ENCODE measurements at regions not wholly inside any gene's neighbourhood (a gene's known extent, or its start where the extent isn't known, plus 50 kb on each side); places are given as distances from the start of the nearest gene placed in this dataset.
A peak's percentile ranks its signal among the peaks of the same experiment; 100 is the strongest.

GRCh38 chr10:3484306-3485056 lies 300.5 kb downstream of the KLF6 start:
- Histone ChIP-seq H4K20me1 (ENCODE audit: insufficient read depth, low read length, poor library complexity, severe bottlenecking) (no peaks in the 10 kb centered on the region), H3K79me2 (ENCODE audit: insufficient read depth, low read length) (no peaks in the 10 kb centered on the region), H3K4me1 (ENCODE audit: insufficient read depth, low read length, poor library complexity, severe bottlenecking) (peaks cover 30% of the 10 kb centered on the region), H3K4me3 (ENCODE audit: low read length, poor library complexity, severe bottlenecking) (no peak overlapping the region), H2AFZ (ENCODE audit: low read length) (peak overlapping the region; percentile 70), H3K9ac (ENCODE audit: low read depth, low read length, poor library complexity, severe bottlenecking) (no peak overlapping the region), H3K36me3 (ENCODE audit: insufficient read depth, low read length) (no peaks in the 10 kb centered on the region), H3K9me3 (ENCODE audit: insufficient read depth, low read depth, low read length) (no peaks in the 10 kb centered on the region), H3K27me3 (ENCODE audit: insufficient read depth, low read length, poor library complexity, severe bottlenecking) (no peaks in the 10 kb centered on the region), H3F3A (ENCODE audit: low read depth) (no peaks in the 10 kb centered on the region), H3K4me2 (ENCODE audit: low read depth, low read length, poor library complexity, severe bottlenecking) (peak overlapping the region; percentile 37), H3K9me2 (replicated peaks; ENCODE audit: low read depth, low read length) (no peaks in the 10 kb centered on the region)
- TF ChIP-seq EZH2phosphoT487 (IDR thresholded peaks at IDR 0.05; ENCODE audit: borderline replicate concordance) (no peak), CTCF (conservative IDR thresholded peaks at IDR 0.05; ENCODE audit: low read length) (no peak)

GRCh38 chr10:3482200-3482993 lies 302.6 kb downstream of the KLF6 start:
- no peaks in the 10 kb centered on the region for H3K9me2 ChIP-seq (replicated peaks; ENCODE audit: low read depth, low read length)
- TF ChIP-seq EZH2phosphoT487 (IDR thresholded peaks at IDR 0.05; ENCODE audit: borderline replicate concordance) = no peak
- no peak for TF ChIP-seq CTCF (conservative IDR thresholded peaks at IDR 0.05; ENCODE audit: low read length)
- H4K20me1 ChIP-seq (ENCODE audit: insufficient read depth, low read length, poor library complexity, severe bottlenecking) = no peaks in the 10 kb centered on the region
- peak overlapping the region; percentile 61 for H3K4me3 ChIP-seq (ENCODE audit: low read length, poor library complexity, severe bottlenecking)
- no peaks in the 10 kb centered on the region for H3K79me2 ChIP-seq (ENCODE audit: insufficient read depth, low read length)
- no peaks in the 10 kb centered on the region for H3K27me3 ChIP-seq (ENCODE audit: insufficient read depth, low read length, poor library complexity, severe bottlenecking)
- H3F3A ChIP-seq (ENCODE audit: low read depth) = no peaks in the 10 kb centered on the region
- H2AFZ ChIP-seq (ENCODE audit: low read length) = 0 out of 2 replicates have a peak overlapping the region, but pooled peaks have one; percentile 43
- H3K36me3 ChIP-seq (ENCODE audit: insufficient read depth, low read length) = no peaks in the 10 kb centered on the region
- peak overlapping the region; percentile 4 for H3K9ac ChIP-seq (ENCODE audit: low read depth, low read length, poor library complexity, severe bottlenecking)
- H3K4me1 ChIP-seq (ENCODE audit: insufficient read depth, low read length, poor library complexity, severe bottlenecking) = peaks cover 30% of the 10 kb centered on the region
- peak overlapping the region; percentile 61 for H3K4me2 ChIP-seq (ENCODE audit: low read depth, low read length, poor library complexity, severe bottlenecking)
- H3K9me3 ChIP-seq (ENCODE audit: insufficient read depth, low read depth, low read length) = no peaks in the 10 kb centered on the region

- Histone ChIP-seq H3K4me3 (ENCODE audit: low read length, poor library complexity, severe bottlenecking) (no peak overlapping the region), H2AFZ (ENCODE audit: low read length) (no peak overlapping the region), H3K9me3 (ENCODE audit: insufficient read depth, low read depth, low read length) (no peaks in the 10 kb centered on the region), H3K27me3 (ENCODE audit: insufficient read depth, low read length, poor library complexity, severe bottlenecking) (no peaks in the 10 kb centered on the region), H3K79me2 (ENCODE audit: insufficient read depth, low read length) (no peaks in the 10 kb centered on the region), H3K9me2 (replicated peaks; ENCODE audit: low read depth, low read length) (no peaks in the 10 kb centered on the region), H4K20me1 (ENCODE audit: insufficient read depth, low read length, poor library complexity, severe bottlenecking) (no peaks in the 10 kb centered on the region), H3K4me1 (ENCODE audit: insufficient read depth, low read length, poor library complexity, severe bottlenecking) (peaks cover 30% of the 10 kb centered on the region), H3K36me3 (ENCODE audit: insufficient read depth, low read length) (no peaks in the 10 kb centered on the region), H3K4me2 (ENCODE audit: low read depth, low read length, poor library complexity, severe bottlenecking) (peak overlapping the region; percentile 61), H3K9ac (ENCODE audit: low read depth, low read length, poor library complexity, severe bottlenecking) (no peak overlapping the region), H3F3A (ENCODE audit: low read depth) (no peaks in the 10 kb centered on the region)
- TF ChIP-seq CTCF (conservative IDR thresholded peaks at IDR 0.05; ENCODE audit: low read length) (no peak), EZH2phosphoT487 (IDR thresholded peaks at IDR 0.05; ENCODE audit: borderline replicate concordance) (no peak)
These were observed 303.5 kb downstream of the KLF6 start for GRCh38 chr10:3481496-3481895.
